AG04450 (cell line): ENCODE measurements at regions not wholly inside any gene's neighbourhood (a gene's known extent, or its start where the extent isn't known, plus 50 kb on each side); places are given as distances from the start of the nearest gene placed in this dataset.

Experiments used
- CTCF ChIA-PET: fragments of 300-600, 350-600 bp; formaldehyde crosslinking; extraction: SDS; loops from one replicate; lab custom pipeline; 2022; ENCODE audit warnings: antibody characterized with exemption, inconsistent platforms; lab: Charles Lee
- POLR2A ChIA-PET: fragments of 350-600 bp; formaldehyde crosslinking; extraction: SDS; loops from one replicate; lab custom pipeline; 2021; ENCODE audit warnings: antibody characterized with exemption, inconsistent platforms; lab: Yijun Ruan, JAX
- DNase-seq: peaks from one replicate; pipeline ENCODE4 v3.0.0-alpha.2; 2011; ENCODE audit warnings: low read depth, low spot score
- H3K27ac ChIP-seq: one replicate; pipeline ENCODE4 v1.5.1; 2012; ENCODE audit warnings: low read depth, low read length, control low read depth
- H3K27me3 ChIP-seq: one replicate; pipeline ENCODE4 v1.6.0; 2012; ENCODE audit warnings: low read length; ENCODE audit not compliant: control insufficient read depth, insufficient read depth
- H3K4me3 ChIP-seq: 2 replicates; pipeline ENCODE4 v1.5.1; 2011; ENCODE audit warnings: mild to moderate bottlenecking, low read depth, low read length, control low read depth
- H3K9me3 ChIP-seq: 2 replicates; pipeline ENCODE4 v1.5.1; 2012; ENCODE audit warnings: low read length; ENCODE audit not compliant: control insufficient read depth, insufficient read depth
- CTCF ChIP-seq: IDR thresholded peaks from 2 replicates; pipeline ENCODE4 v1.5.1; 2011; ENCODE audit warnings: low read depth, low read length, control low read depth, inconsistent platforms

- POLR2A ChIA-PET = no interaction called here
Measured at GRCh38 chr12:114990381-114990780, 306.4 kb upstream of the TBX3 start.

GRCh38 chr12:114986849-114987248, 302.9 kb upstream of the TBX3 start:
- H3K4me3 ChIP-seq = no peak overlapping the region
- no peak overlapping the region for H3K27ac ChIP-seq
- H3K27me3 ChIP-seq = no peaks in the 10 kb centered on the region
- no peak for DNase-seq
- TF ChIP-seq CTCF = no peak
- ChIA-PET CTCF (no interaction called here), POLR2A (no interaction called here)
- H3K9me3 ChIP-seq = no peaks in the 10 kb centered on the region

More at GRCh38 chr12:114990381-114990780, 306.4 kb upstream of the TBX3 start:
- CTCF ChIA-PET = interaction anchor here (0.9 kb wide), 1 partner anchor 328 kb away, joined by 3 read pairs; no protein-coding TSS in a partner anchor
- no peak for DNase-seq
- H3K4me3 ChIP-seq = no peak overlapping the region
- no peak overlapping the region for H3K27ac ChIP-seq
- no peaks in the 10 kb centered on the region for H3K9me3 ChIP-seq
- TF ChIP-seq CTCF = no peak
- no peaks in the 10 kb centered on the region for H3K27me3 ChIP-seq

GRCh38 chr12:114986178-114986714, 302.3 kb upstream of the TBX3 start:
- Histone ChIP-seq H3K4me3 (no peak overlapping the region), H3K9me3 (no peaks in the 10 kb centered on the region), H3K27me3 (no peaks in the 10 kb centered on the region), H3K27ac (no peak overlapping the region)
- ChIA-PET CTCF (no interaction called here), POLR2A (no interaction called here)
- no peak for DNase-seq
- no peak for TF ChIP-seq CTCF

- Histone ChIP-seq H3K9me3 (no peaks in the 10 kb centered on the region), H3K27ac (no peak overlapping the region), H3K27me3 (no peaks in the 10 kb centered on the region), H3K4me3 (no peak overlapping the region)
- ChIA-PET CTCF (no interaction called here), POLR2A (interaction anchor here (1.3 kb wide), 1 partner anchor 300 kb away, joined by 3 read pairs; the partner anchor contains the start of gene TBX3)
- DNase-seq = no peak
- no peak for TF ChIP-seq CTCF
Measured at GRCh38 chr12:114984634-114985061, 300.7 kb upstream of the TBX3 start.

- Histone ChIP-seq H3K4me3 (no peak overlapping the region), H3K9me3 (no peaks in the 10 kb centered on the region), H3K27me3 (no peaks in the 10 kb centered on the region), H3K27ac (no peak overlapping the region)
- CTCF ChIA-PET = no interaction called here
- no peak for TF ChIP-seq CTCF
- no peak for DNase-seq
- POLR2A ChIA-PET = no interaction called here
Measured at GRCh38 chr12:114982760-114983159, 298.8 kb upstream of the TBX3 start.
